ENCODE measurements at regions not wholly inside any gene's neighbourhood (a gene's known extent, or its start where the extent isn't known, plus 50 kb on each side); places are given as distances from the start of the nearest gene placed in this dataset.

GRCh38 chr4:3384771-3385710 lies 56.7 kb upstream of the HGFAC start:
- DNase-seq = no peak

GRCh38 chr4:3385711-3386420 lies 55.9 kb upstream of the HGFAC start:
- DNase-seq = no peak

GRCh38 chr4:3386526-3386925 lies 55.2 kb upstream of the HGFAC start:
- DNase-seq = no peak

- DNase-seq = no peak
Measured at GRCh38 chr4:3387154-3387942, 54.4 kb upstream of the HGFAC start.

- peak; percentile 84 for DNase-seq
Measured at GRCh38 chr4:3387943-3388361, 53.8 kb upstream of the HGFAC start.

- peak; percentile 88 for DNase-seq
Measured at GRCh38 chr4:3388471-3389232, 53.1 kb upstream of the HGFAC start.

- no peak for DNase-seq
Measured at GRCh38 chr4:3389233-3390215, 52.2 kb upstream of the HGFAC start.

DNA sequence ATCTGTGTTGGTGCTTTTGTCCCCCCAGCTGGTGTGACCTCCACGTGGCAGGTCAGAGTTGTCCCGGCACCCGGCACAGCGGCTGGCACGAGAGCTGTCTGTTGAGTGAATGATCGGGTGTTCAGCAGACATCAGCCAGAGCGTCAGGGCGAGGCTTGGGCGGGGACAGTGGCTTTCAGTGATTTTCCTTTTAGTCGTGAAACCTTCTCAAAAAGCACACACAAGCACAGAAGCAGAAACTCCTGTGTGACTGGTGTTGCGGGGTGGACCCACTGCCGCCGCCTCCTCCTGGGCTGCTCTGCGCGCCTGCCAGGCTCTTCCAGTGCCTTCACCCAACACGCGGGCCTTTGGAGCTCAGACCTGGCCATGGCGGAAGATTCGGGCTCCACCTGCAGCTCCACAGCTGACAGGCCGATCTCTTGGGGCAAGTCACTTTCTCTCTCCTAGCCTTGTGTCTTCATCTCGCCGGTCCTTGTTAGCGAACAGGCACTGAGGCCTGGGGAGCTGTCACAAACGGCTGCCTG lies 51.4 kb upstream of the HGFAC start:
- DNase-seq = no peak

- no peak for DNase-seq
Measured at GRCh38 chr4:3391422-3391821, 50.3 kb upstream of the HGFAC start.

All from fibroblast of skin of back (primary cell).